Neuronal stem cell (in vitro differentiated cells): ENCODE measurements at regions not wholly inside any gene's neighbourhood (a gene's known extent, or its start where the extent isn't known, plus 50 kb on each side); places are given as distances from the start of the nearest gene placed in this dataset.

Experiments used
- DNase-seq: peaks from one replicate; pipeline ENCODE4 v3.0.0-alpha.2; 2013; ENCODE audit warnings: low spot score
- H2AFZ ChIP-seq: one replicate; pipeline ENCODE4 v1.6.1; 2013; ENCODE audit warnings: mild to moderate bottlenecking, low read length, inconsistent platforms
- H2AK5ac ChIP-seq: 2 replicates; pipeline ENCODE4 v1.6.1; 2013; ENCODE audit warnings: low read depth, mild to moderate bottlenecking, inconsistent platforms, low read length, moderate library complexity, mixed read lengths
- H2BK120ac ChIP-seq: 2 replicates; pipeline ENCODE4 v1.6.1; 2013; ENCODE audit warnings: low read depth, mild to moderate bottlenecking, inconsistent platforms, low read length, moderate library complexity, mixed read lengths
- H2BK12ac ChIP-seq: one replicate; pipeline ENCODE4 v1.6.1; 2013; ENCODE audit warnings: low read length, inconsistent platforms
- H2BK15ac ChIP-seq: 2 replicates; pipeline ENCODE4 v1.6.1; 2013; ENCODE audit warnings: mild to moderate bottlenecking, low read length, inconsistent platforms, mixed read lengths
- H2BK5ac ChIP-seq: one replicate; pipeline ENCODE4 v1.6.1; 2013; ENCODE audit warnings: inconsistent platforms, mild to moderate bottlenecking, low read length, moderate library complexity
- H3K14ac ChIP-seq: one replicate; pipeline ENCODE4 v1.6.1; 2013; ENCODE audit warnings: low read length, inconsistent platforms
- H3K18ac ChIP-seq: 2 replicates; pipeline ENCODE4 v1.6.1; 2013; ENCODE audit warnings: low read length, inconsistent platforms
- H3K23ac ChIP-seq: 2 replicates; pipeline ENCODE4 v1.6.1; 2013; ENCODE audit warnings: low read depth, mild to moderate bottlenecking, mixed read lengths, low read length, inconsistent platforms; ENCODE audit not compliant: poor library complexity
- H3K27ac ChIP-seq: replicated peaks from 3 replicates; pipeline ENCODE4 v1.5.1; 2013; ENCODE audit warnings: low read length, inconsistent platforms
- H3K27me3 ChIP-seq, 3 experiments: 2 replicates each; pipeline ENCODE4 v1.6.1; 2013; ENCODE audit warnings: low read length in 3 of 3, mild to moderate bottlenecking in 2 of 3, inconsistent platforms in 1 of 3, low read depth in 1 of 3, mixed read lengths in 1 of 3, moderate library complexity in 1 of 3; ENCODE audit not compliant: control insufficient read depth in 3 of 3, insufficient read depth in 3 of 3
- H3K36me3 ChIP-seq, 2 donors: replicated peaks in 1 of 2; 2 replicates each; pipeline ENCODE4 v1.6.1; 2013; ENCODE audit warnings: low read length in 2 of 2; ENCODE audit not compliant: control insufficient read depth in 2 of 2, insufficient read depth in 2 of 2
- H3K4ac ChIP-seq: 2 replicates; pipeline ENCODE4 v1.6.1; 2013; ENCODE audit warnings: inconsistent platforms, mild to moderate bottlenecking, low read length, moderate library complexity
- H3K4me1 ChIP-seq, 2 donors: 1 replicate in 1 of 2; 2 replicates in 1 of 2; pipeline ENCODE4 v1.6.1; 2013; ENCODE audit warnings: low read length in 2 of 2, low read depth in 1 of 2; ENCODE audit not compliant: control insufficient read depth in 2 of 2, insufficient read depth in 1 of 2
- H3K4me2 ChIP-seq: one replicate; pipeline ENCODE4 v1.6.1; 2013; ENCODE audit warnings: mild to moderate bottlenecking, low read length, inconsistent platforms; ENCODE audit not compliant: insufficient read depth, poor library complexity, severe bottlenecking
- H3K4me3 ChIP-seq, 2 donors: 2 replicates each; pipeline ENCODE4 v1.5.1; 2013; ENCODE audit warnings: low read length in 2 of 2, mild to moderate bottlenecking in 2 of 2, inconsistent platforms in 1 of 2, moderate library complexity in 1 of 2
- H3K79me1 ChIP-seq: one replicate; pipeline ENCODE4 v1.6.1; 2013; ENCODE audit warnings: low read depth, mild to moderate bottlenecking, inconsistent platforms, low read length, moderate library complexity
- H3K9ac ChIP-seq: one replicate; pipeline ENCODE4 v1.6.1; 2013; ENCODE audit warnings: mild to moderate bottlenecking, low read depth, low read length, inconsistent platforms; ENCODE audit not compliant: poor library complexity
- H3K9me3 ChIP-seq, 2 donors: replicated peaks in 1 of 2; 2 replicates each; pipeline versions ENCODE3 to v1.6.1; 2013; ENCODE audit warnings: low read length in 2 of 2, mild to moderate bottlenecking in 2 of 2, inconsistent platforms in 1 of 2, low read depth in 1 of 2, mixed read lengths in 1 of 2, moderate library complexity in 1 of 2; ENCODE audit not compliant: control insufficient read depth in 2 of 2, insufficient read depth in 1 of 2
- H4K8ac ChIP-seq: one replicate; pipeline ENCODE4 v1.6.1; 2013; ENCODE audit warnings: low read depth, mild to moderate bottlenecking, inconsistent platforms, low read length, moderate library complexity
- H4K91ac ChIP-seq: one replicate; pipeline ENCODE4 v1.6.1; 2013; ENCODE audit warnings: low read length, low read depth, mild to moderate bottlenecking, inconsistent platforms; ENCODE audit not compliant: poor library complexity
- WGBS, 2 donors: extraction: QIAGEN DNeasy Blood & Tissue Kit; methylation state at CpG; one replicate each; pipeline ENCODE4 v1.1.7; 2013; ENCODE audit warnings: missing lambda C conversion rate in 2 of 2, mixed read lengths in 1 of 2; ENCODE audit not compliant: insufficient read length in 2 of 2, insufficient replicate concordance in 1 of 2; ENCODE audit errors: extremely low coverage in 2 of 2; 5-methylcytosine and 5-hydroxymethylcytosine counted together

- Histone ChIP-seq H3K4me1 (peaks cover 4 to 5% of the 10 kb centered on the region in 2 donors), H3K36me3 (no peaks in the 10 kb centered on the region), H2BK5ac (no peak overlapping the region), H3K23ac (no peak overlapping the region), H2BK12ac (no peak overlapping the region), H3K9me3 (peaks cover 3 to 5% of the 10 kb centered on the region in 2 donors), H3K4me2 (no peak overlapping the region), H3K18ac (peak overlapping the region; percentile 71), H3K27ac (no peak overlapping the region), H3K4me3 (no peak overlapping the region), H3K9ac (no peak overlapping the region), H4K8ac (no peak overlapping the region), H3K14ac (no peak overlapping the region), H2AK5ac (no peak overlapping the region), H2AFZ (no peak overlapping the region), H3K4ac (no peak overlapping the region), H3K27me3 (no peaks in the 10 kb centered on the region), H4K91ac (no peak overlapping the region), H3K79me1 (no peaks in the 10 kb centered on the region), H2BK15ac (no peak overlapping the region), H2BK120ac (no peak overlapping the region)
- no peak for DNase-seq
- WGBS, 2 donors: no CpG with 5 or more reads among the region's 4 CpGs
Observed at GRCh38 chr6:163897669-163898068, 483.2 kb downstream of the QKI start.

- Histone ChIP-seq H2BK5ac (no peak overlapping the region), H4K8ac (no peak overlapping the region), H3K14ac (no peak overlapping the region), H3K4me2 (no peak overlapping the region), H2BK12ac (no peak overlapping the region), H3K79me1 (no peaks in the 10 kb centered on the region), H3K4ac (no peak overlapping the region), H3K9me3 (peaks cover 3 to 5% of the 10 kb centered on the region in 2 donors), H2BK120ac (no peak overlapping the region), H4K91ac (no peak overlapping the region), H2AK5ac (no peak overlapping the region), H3K23ac (no peak overlapping the region), H3K27ac (no peak overlapping the region), H3K36me3 (no peaks in the 10 kb centered on the region), H3K27me3 (no peaks in the 10 kb centered on the region), H3K4me3 (no peak overlapping the region), H2BK15ac (no peak overlapping the region), H3K18ac (no peak overlapping the region), H2AFZ (peak overlapping the region; percentile 36), H3K4me1 (peaks cover 4 to 5% of the 10 kb centered on the region in 2 donors), H3K9ac (no peak overlapping the region)
- no CpG with 5 or more reads among the region's 8 CpGs for WGBS, 2 donors
- DNase-seq: no peak
Observed at GRCh38 chr6:163897030-163897429, 482.5 kb downstream of the QKI start.

- Histone ChIP-seq H2BK5ac (no peak overlapping the region), H3K4me2 (no peak overlapping the region), H3K27me3 (no peaks in the 10 kb centered on the region), H3K27ac (no peak overlapping the region), H2AFZ (no peak overlapping the region), H3K4me3 (no peak overlapping the region), H3K9me3 (peaks cover 3 to 5% of the 10 kb centered on the region in 2 donors), H4K91ac (no peak overlapping the region), H3K36me3 (no peaks in the 10 kb centered on the region), H4K8ac (no peak overlapping the region), H3K9ac (no peak overlapping the region), H3K4me1 (peaks cover 0 to under 1% of the 10 kb centered on the region in 2 donors), H2BK15ac (no peak overlapping the region), H3K18ac (no peak overlapping the region), H2BK120ac (no peak overlapping the region), H3K23ac (no peak overlapping the region), H3K14ac (no peak overlapping the region), H2BK12ac (no peak overlapping the region), H3K79me1 (no peaks in the 10 kb centered on the region), H2AK5ac (no peak overlapping the region), H3K4ac (no peak overlapping the region)
- DNase-seq: no peak
Observed at GRCh38 chr6:163895162-163895561, 480.6 kb downstream of the QKI start.

- H2BK15ac ChIP-seq: no peak overlapping the region
- no peak overlapping the region for H3K9ac ChIP-seq
- no peak overlapping the region for H3K4ac ChIP-seq
- H3K4me2 ChIP-seq: no peak overlapping the region
- no peak overlapping the region for H3K23ac ChIP-seq
- H3K4me1 ChIP-seq: no peaks in the 10 kb centered on the region
- no peak overlapping the region for H2AK5ac ChIP-seq
- no peak overlapping the region for H2AFZ ChIP-seq
- H3K4me3 ChIP-seq: no peak overlapping the region
- peaks cover 3 to 8% of the 10 kb centered on the region in 2 donors for H3K9me3 ChIP-seq
- H3K14ac ChIP-seq: no peak overlapping the region
- no peak overlapping the region for H3K18ac ChIP-seq
- no peak overlapping the region for H4K8ac ChIP-seq
- no peak overlapping the region for H2BK5ac ChIP-seq
- no peak overlapping the region for H4K91ac ChIP-seq
- WGBS, 2 donors: no CpG with 5 or more reads among the region's 4 CpGs
- no peak overlapping the region for H2BK12ac ChIP-seq
- H3K36me3 ChIP-seq: no peaks in the 10 kb centered on the region
- no peaks in the 10 kb centered on the region for H3K27me3 ChIP-seq
- H3K27ac ChIP-seq: no peak overlapping the region
- DNase-seq: no peak
- no peaks in the 10 kb centered on the region for H3K79me1 ChIP-seq
- H2BK120ac ChIP-seq: no peak overlapping the region
Observed at GRCh38 chr6:163893609-163894189, 479.2 kb downstream of the QKI start.
